Stimulated activated CD4-positive, alpha-beta T cell treated with anti-CD3 and anti-CD28 coated beads, Interleukin-4, amount 100 ng/mL, for 1 hour (primary cell): ENCODE measurements at regions not wholly inside any gene's neighbourhood (a gene's known extent, or its start where the extent isn't known, plus 50 kb on each side); places are given as distances from the start of the nearest gene placed in this dataset.
A peak's percentile ranks its signal among the peaks of the same experiment; 100 is the strongest.

ENCODE experiments used
- DNase-seq: peaks from one replicate; pipeline ENCODE4 v3.0.0-alpha.2; 2020

DNA sequence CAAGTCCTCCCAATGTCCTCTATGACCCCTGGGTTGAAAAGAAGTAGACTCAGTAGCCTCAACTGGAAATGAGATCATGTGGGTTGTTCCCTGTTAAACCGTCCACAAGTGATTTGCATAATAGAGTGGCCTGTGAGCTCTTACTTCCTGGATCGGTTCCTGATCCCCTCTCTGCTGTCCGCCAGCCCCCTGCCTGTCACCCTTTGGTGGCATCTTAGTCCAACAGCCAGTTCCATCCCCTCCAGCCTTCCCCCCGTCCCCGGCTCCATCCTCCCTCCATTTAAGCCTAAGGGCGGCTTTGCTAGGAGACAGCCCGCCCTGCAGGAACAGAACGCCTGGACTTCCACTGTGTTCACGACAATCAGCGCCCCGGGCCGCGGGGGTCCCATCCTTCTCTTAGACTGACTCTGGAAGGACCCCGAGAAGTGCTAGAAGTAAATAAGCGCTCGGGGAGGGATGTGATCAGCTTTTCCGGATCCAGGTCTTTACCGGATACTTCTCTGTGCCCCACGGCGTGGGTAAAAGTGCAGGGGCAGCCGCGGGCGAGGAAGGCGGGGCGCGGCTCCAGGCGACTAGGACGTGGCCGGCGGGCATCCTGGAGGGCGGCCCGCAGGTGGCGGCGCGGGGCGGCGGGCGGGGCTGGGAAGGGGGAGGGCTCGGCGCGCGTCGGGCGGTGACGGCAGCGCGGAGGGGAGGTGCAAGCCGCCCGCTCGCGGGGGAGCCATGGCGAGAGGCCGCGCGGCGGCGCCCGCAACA is 51.2 kb upstream of the ULK4 start:
- DNase-seq = peak; percentile 74

DNA sequence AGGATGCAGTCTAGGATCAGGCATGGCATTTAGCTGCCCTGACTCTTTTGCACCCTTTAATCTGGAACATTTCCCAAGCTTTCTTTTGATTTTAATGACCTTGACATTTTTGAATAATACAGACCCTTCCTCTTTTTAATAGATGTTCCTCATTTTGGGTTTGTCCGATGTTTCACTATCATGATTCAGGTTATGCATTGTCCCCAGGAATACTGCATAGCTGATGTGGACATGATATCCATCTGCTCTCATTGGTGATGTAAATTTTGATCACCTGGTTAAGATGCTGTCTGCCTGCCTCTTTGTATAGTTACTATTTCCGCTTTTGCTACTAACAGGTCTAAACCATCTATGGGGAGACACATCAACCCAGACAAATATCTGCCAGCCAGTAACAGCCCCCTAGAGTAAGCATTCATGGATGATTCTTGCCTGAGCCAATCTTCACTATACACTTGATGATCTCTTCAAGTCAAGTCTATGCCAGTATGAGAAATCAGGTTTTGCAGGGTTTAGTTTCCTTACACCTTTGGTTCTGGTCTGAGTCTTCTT is 50.6 kb upstream of the ULK4 start:
- no peak for DNase-seq
